ENCODE measurements at regions not wholly inside any gene's neighbourhood (a gene's known extent, or its start where the extent isn't known, plus 50 kb on each side); places are given as distances from the start of the nearest gene placed in this dataset.

- TF ChIP-seq CTCF (IDR thresholded peaks at IDR 0.05) (no peak), REST (IDR thresholded peaks at IDR 0.05; ENCODE audit: low read depth, low read length) (no peak), EP300 (IDR thresholded peaks at IDR 0.05; ENCODE audit: borderline replicate concordance in 1 of 2, low read depth in 1 of 2, low read length in 1 of 2) (no peak), RFX5 (IDR thresholded peaks at IDR 0.05; ENCODE audit: low read length) (no peak), MAX (IDR thresholded peaks at IDR 0.05; ENCODE audit: low read depth) (no peak), PBX3 (IDR thresholded peaks at IDR 0.05) (no peak), YY1 (IDR thresholded peaks at IDR 0.05; ENCODE audit: low read depth) (no peak), TCF12 (IDR thresholded peaks at IDR 0.05) (no peak), GATA2 (CRISPR knock-in tag; IDR thresholded peaks at IDR 0.05) (no peak)
These were observed 235.4 kb upstream of the SESN3 start for GRCh38 chr11:95466416-95466815.
